AG10803 (cell line): ENCODE measurements at regions not wholly inside any gene's neighbourhood (a gene's known extent, or its start where the extent isn't known, plus 50 kb on each side); places are given as distances from the start of the nearest gene placed in this dataset.

Experiments used
- DNase-seq: peaks from one replicate; pipeline ENCODE4 v3.0.0; 2010; ENCODE audit warnings: low read depth
- H3K4me3 ChIP-seq: 2 replicates; pipeline ENCODE4 v1.5.1; 2011; ENCODE audit warnings: mild to moderate bottlenecking, low read length, control low read depth
- CTCF ChIP-seq: conservative IDR thresholded peaks from 2 replicates; pipeline ENCODE4 v1.5.1; 2011; ENCODE audit warnings: mild to moderate bottlenecking, low read length, control low read depth, inconsistent platforms

GRCh38 chr12:66901138-66901932, 222.5 kb upstream of the GRIP1 start:
- no peak overlapping the region for H3K4me3 ChIP-seq
- TF ChIP-seq CTCF: no peak
- DNase-seq: no peak

DNA sequence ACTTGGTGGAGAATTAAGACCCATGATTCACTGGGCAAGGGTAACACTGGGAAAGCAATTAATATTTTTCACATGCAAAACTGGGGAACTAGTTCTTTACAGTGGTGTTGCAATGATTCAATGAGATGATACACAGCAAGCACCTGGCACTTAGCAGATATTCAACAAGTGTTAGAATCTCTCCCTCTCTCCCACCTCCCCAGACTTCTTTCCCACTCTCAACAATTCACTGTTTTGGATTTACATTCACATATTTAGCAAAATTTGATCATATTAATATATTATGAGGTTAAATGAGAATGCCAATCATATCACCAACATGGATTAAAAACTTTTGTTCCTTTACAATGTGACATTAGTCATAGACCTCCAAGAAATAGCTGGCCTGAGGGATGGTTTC, 223.1 kb upstream of the GRIP1 start:
- no peak overlapping the region for H3K4me3 ChIP-seq
- TF ChIP-seq CTCF: no peak
- no peak for DNase-seq

DNA sequence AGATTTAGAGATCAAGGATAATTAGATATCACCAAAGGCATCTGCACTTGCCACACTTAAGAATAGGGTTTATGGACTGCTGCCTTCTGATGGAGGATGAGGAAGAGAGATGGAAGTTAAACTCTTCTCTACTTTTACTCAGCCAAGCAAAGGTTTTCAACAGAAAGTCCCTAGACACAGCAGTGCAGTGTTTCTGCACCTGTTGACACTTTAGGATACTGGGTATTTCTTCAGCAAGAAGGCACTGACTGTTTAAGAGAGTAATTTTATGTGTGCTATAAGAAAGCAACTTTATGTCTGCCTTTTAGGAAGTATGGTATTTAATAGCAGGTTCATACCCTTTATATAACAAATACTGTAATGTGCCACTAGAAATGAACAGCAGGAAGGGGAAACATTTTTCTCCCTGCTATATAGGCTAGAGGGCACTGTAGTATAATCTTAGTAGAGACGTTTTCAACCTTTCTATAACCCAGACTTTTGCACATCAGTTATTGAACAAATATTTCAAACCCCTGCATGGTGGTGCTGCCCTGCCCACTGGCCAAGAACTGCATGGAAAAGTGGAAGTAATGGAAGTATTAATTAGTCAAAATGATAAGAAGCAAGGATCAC, 225.0 kb upstream of the GRIP1 start:
- H3K4me3 ChIP-seq: no peak overlapping the region
- no peak for DNase-seq
- TF ChIP-seq CTCF: no peak

- no peak for TF ChIP-seq CTCF
- no peak for DNase-seq
- no peak overlapping the region for H3K4me3 ChIP-seq
Observed at GRCh38 chr12:66905201-66905600, 226.3 kb upstream of the GRIP1 start.

GRCh38 chr12:66910366-66910974, 231.6 kb upstream of the GRIP1 start:
- no peak for DNase-seq
- no peak for TF ChIP-seq CTCF
- no peak overlapping the region for H3K4me3 ChIP-seq

GRCh38 chr12:66915306-66915904, 236.5 kb upstream of the GRIP1 start:
- no peak for TF ChIP-seq CTCF
- DNase-seq: no peak
- no peak overlapping the region for H3K4me3 ChIP-seq
